Keratinocyte (primary cell): ENCODE measurements at regions not wholly inside any gene's neighbourhood (a gene's known extent, or its start where the extent isn't known, plus 50 kb on each side); places are given as distances from the start of the nearest gene placed in this dataset.

Source experiments
- DNase-seq: peaks from one replicate; pipeline ENCODE4 v3.0.0-alpha.2; 2011; ENCODE audit warnings: low read depth, missing footprints, low spot score
- FAIRE-seq: peaks from 2 replicates; lab custom pipeline; 2011; peaks lifted over from hg19 to GRCh38; lab: Jason Lieb, UNC
- H2AFZ ChIP-seq: 2 replicates; pipeline ENCODE4 v1.6.0; 2012; ENCODE audit warnings: low read length, control low read depth, inconsistent platforms; ENCODE audit not compliant: control insufficient read depth
- H3K27ac ChIP-seq: 2 replicates; pipeline ENCODE4 v1.5.1; 2011; ENCODE audit warnings: low read length; ENCODE audit not compliant: control insufficient read depth, insufficient read depth
- H3K27me3 ChIP-seq: 3 replicates; pipeline ENCODE4 v1.6.0; 2011; ENCODE audit warnings: low read length; ENCODE audit not compliant: control insufficient read depth, insufficient read depth; ENCODE audit errors: extremely low read depth
- H3K36me3 ChIP-seq, 2 experiments: 2 replicates in 1 of 2; 3 replicates in 1 of 2; pipeline ENCODE4 v1.5.1; 2011; ENCODE audit warnings: low read length in 2 of 2, mild to moderate bottlenecking in 1 of 2; ENCODE audit not compliant: control insufficient read depth in 2 of 2, insufficient read depth in 2 of 2; ENCODE audit errors: extremely low read depth in 1 of 2
- H3K4me1 ChIP-seq: 3 replicates; pipeline ENCODE4 v1.5.1; 2011; ENCODE audit warnings: low read length; ENCODE audit not compliant: control insufficient read depth, insufficient read depth; ENCODE audit errors: extremely low read depth
- H3K4me2 ChIP-seq: 3 replicates; pipeline ENCODE4 v1.6.0; 2011; ENCODE audit warnings: low read depth, low read length; ENCODE audit not compliant: control insufficient read depth, insufficient read depth; ENCODE audit errors: extremely low read depth
- H3K4me3 ChIP-seq, 3 experiments: fragments of 200-600 bp in 1 of 3; sonication (generic) in 1 of 3; 2 replicates in 2 of 3; 3 replicates in 1 of 3; pipeline ENCODE4 v1.5.1; 2011 to 2016; ENCODE audit warnings: low read length in 3 of 3, mild to moderate bottlenecking in 3 of 3, control low read depth in 2 of 3, inconsistent platforms in 1 of 3, low read depth in 1 of 3, mixed read lengths in 1 of 3, mixed run types in 1 of 3, moderate library complexity in 1 of 3; ENCODE audit not compliant: control insufficient read depth in 2 of 3, insufficient read depth in 2 of 3; ENCODE audit errors: extremely low read depth in 1 of 3
- H3K79me2 ChIP-seq: 2 replicates; pipeline ENCODE4 v1.6.0; 2012; ENCODE audit warnings: low read length; ENCODE audit not compliant: control insufficient read depth, insufficient read depth
- H3K9ac ChIP-seq: 3 replicates; pipeline ENCODE4 v1.6.0; 2011; ENCODE audit warnings: low read length; ENCODE audit not compliant: control insufficient read depth, insufficient read depth; ENCODE audit errors: extremely low read depth
- H3K9me1 ChIP-seq: 3 replicates; pipeline ENCODE4 v1.6.0; 2011; ENCODE audit warnings: low read length; ENCODE audit not compliant: control insufficient read depth, insufficient read depth; ENCODE audit errors: extremely low read depth
- H3K9me3 ChIP-seq: 2 replicates; pipeline ENCODE4 v1.5.1; 2012; ENCODE audit warnings: low read depth, low read length; ENCODE audit not compliant: control insufficient read depth
- H4K20me1 ChIP-seq: 3 replicates; pipeline ENCODE4 v1.6.0; 2011; ENCODE audit warnings: low read length; ENCODE audit not compliant: control insufficient read depth, insufficient read depth; ENCODE audit errors: extremely low read depth
- EZH2 ChIP-seq: IDR thresholded peaks from one replicate; pipeline ENCODE4 v1.6.1; 2012; ENCODE audit warnings: inconsistent platforms, mild to moderate bottlenecking, low read length, moderate library complexity
- dilution Hi-C: fragments of 300-500 bp; cut with MboI; formaldehyde crosslinking; loops from one replicate; pipeline ENCODE4 v1.7.0; 2020; ENCODE audit warnings: low sequenced_read_pairs; ENCODE audit not compliant: extremely low pct_ligation_motif_present
- TF ChIP-seq, protein P1 (sequence below), 3 experiments: IDR thresholded peaks in 1 of 3; conservative IDR thresholded peaks in 1 of 3; optimal IDR thresholded peaks in 1 of 3; 2 replicates in 2 of 3; 3 replicates in 1 of 3; pipeline versions ENCODE3 to v1.5.1; 2011; ENCODE audit warnings: low read length in 3 of 3, mild to moderate bottlenecking in 3 of 3, moderate library complexity in 2 of 3, control low read depth in 1 of 3, inconsistent platforms in 1 of 3; ENCODE audit not compliant: insufficient read depth in 2 of 3; ENCODE audit errors: extremely low read depth in 1 of 3

DNA sequence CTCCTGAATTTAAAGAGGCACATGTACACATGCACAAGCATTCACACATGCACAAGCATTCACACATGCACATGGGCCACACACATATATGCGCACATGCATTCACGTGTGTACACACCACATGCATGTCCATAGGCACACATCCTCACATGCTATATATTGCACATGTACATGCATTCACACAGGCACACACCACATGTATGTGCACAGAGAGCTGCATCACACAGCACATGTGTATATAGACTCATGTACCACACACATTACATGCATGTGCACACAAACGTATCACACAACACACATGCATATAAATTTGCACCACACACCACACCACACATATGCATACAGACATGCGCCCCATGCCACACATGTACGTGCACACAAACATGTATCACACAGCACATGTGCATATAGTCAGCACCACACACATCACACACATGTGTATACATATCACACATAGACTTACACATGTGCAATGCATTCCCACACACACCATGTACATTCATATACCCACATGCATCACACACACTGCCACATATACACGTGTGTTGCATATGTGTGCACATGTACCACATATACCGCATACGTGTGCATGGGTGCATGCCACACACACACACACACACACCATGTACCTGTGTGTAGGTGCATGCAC lies 54.6 kb upstream of the COL18A1 start:
- Histone ChIP-seq H3K9me1 (no peaks in the 10 kb centered on the region), H3K79me2 (no peaks in the 10 kb centered on the region), H2AFZ (no peak overlapping the region), H3K4me1 (peaks cover 10% of the 10 kb centered on the region), H3K9me3 (no peaks in the 10 kb centered on the region), H3K27me3 (peaks cover 16% of the 10 kb centered on the region), H4K20me1 (no peaks in the 10 kb centered on the region), H3K36me3 (no peaks in the 10 kb centered on the region), H3K27ac (no peak overlapping the region), H3K9ac (no peak overlapping the region), H3K4me2 (no peak overlapping the region), H3K4me3 (no peak overlapping the region)
- no peak for TF ChIP-seq EZH2
- TF ChIP-seq, protein P1, sequence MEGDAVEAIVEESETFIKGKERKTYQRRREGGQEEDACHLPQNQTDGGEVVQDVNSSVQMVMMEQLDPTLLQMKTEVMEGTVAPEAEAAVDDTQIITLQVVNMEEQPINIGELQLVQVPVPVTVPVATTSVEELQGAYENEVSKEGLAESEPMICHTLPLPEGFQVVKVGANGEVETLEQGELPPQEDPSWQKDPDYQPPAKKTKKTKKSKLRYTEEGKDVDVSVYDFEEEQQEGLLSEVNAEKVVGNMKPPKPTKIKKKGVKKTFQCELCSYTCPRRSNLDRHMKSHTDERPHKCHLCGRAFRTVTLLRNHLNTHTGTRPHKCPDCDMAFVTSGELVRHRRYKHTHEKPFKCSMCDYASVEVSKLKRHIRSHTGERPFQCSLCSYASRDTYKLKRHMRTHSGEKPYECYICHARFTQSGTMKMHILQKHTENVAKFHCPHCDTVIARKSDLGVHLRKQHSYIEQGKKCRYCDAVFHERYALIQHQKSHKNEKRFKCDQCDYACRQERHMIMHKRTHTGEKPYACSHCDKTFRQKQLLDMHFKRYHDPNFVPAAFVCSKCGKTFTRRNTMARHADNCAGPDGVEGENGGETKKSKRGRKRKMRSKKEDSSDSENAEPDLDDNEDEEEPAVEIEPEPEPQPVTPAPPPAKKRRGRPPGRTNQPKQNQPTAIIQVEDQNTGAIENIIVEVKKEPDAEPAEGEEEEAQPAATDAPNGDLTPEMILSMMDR (optimal IDR thresholded peaks at IDR 0.05 in 1 of 3, IDR thresholded peaks at IDR 0.05 in 1 of 3, conservative IDR thresholded peaks at IDR 0.05 in 1 of 3; ENCODE audit: extremely low read depth in 1 of 3, insufficient read depth in 2 of 3, low read length in 3 of 3), result no peak
- dilution Hi-C loops, result no loop called here
- FAIRE-seq (no peak), DNase-seq (no peak)

DNA sequence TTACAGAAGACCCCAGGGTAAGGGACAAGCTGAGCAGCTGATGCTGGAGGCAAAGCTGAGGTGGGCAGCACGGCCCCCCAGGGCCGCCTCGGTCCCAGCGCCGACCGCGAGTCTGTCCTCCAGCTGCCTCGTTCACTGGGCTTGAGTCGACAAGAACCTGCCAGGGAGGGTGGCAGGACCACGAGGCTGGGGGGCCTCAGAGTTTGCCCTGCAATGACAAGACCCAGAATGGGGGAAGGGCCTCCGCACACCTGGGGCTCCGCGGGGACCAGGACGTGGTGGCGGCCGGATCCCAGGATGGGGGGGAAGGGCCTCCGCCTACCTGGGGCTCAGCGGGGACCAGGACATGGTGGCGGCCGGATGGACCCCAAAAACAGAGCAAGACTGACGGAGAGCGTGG lies 53.9 kb upstream of the COL18A1 start:
- DNase-seq (no peak), FAIRE-seq (no peak)
- TF ChIP-seq, protein P1 (optimal IDR thresholded peaks at IDR 0.05 in 1 of 3, IDR thresholded peaks at IDR 0.05 in 1 of 3, conservative IDR thresholded peaks at IDR 0.05 in 1 of 3; ENCODE audit: extremely low read depth in 1 of 3, insufficient read depth in 2 of 3, low read length in 3 of 3), result no peak
- TF ChIP-seq EZH2, result no peak
- H3K4me2 ChIP-seq, result no peak overlapping the region
- H2AFZ ChIP-seq, result no peak overlapping the region
- no peaks in the 10 kb centered on the region for H3K9me1 ChIP-seq
- no peaks in the 10 kb centered on the region for H3K36me3 ChIP-seq
- peaks cover 10% of the 10 kb centered on the region for H3K4me1 ChIP-seq
- dilution Hi-C loops, result no loop called here
- peaks cover 16% of the 10 kb centered on the region for H3K27me3 ChIP-seq
- no peak overlapping the region for H3K27ac ChIP-seq
- no peaks in the 10 kb centered on the region for H4K20me1 ChIP-seq
- H3K4me3 ChIP-seq, result no peak overlapping the region
- no peaks in the 10 kb centered on the region for H3K9me3 ChIP-seq
- no peaks in the 10 kb centered on the region for H3K79me2 ChIP-seq
- H3K9ac ChIP-seq, result no peak overlapping the region
